Keratinocyte (primary cell): ENCODE measurements at regions not wholly inside any gene's neighbourhood (a gene's known extent, or its start where the extent isn't known, plus 50 kb on each side); places are given as distances from the start of the nearest gene placed in this dataset.

Experiments used
- DNase-seq: peaks from one replicate; pipeline ENCODE4 v3.0.0-alpha.2; 2011; ENCODE audit warnings: low read depth, missing footprints, low spot score
- FAIRE-seq: peaks from 2 replicates; lab custom pipeline; 2011; peaks lifted over from hg19 to GRCh38; lab: Jason Lieb, UNC
- H2AFZ ChIP-seq: 2 replicates; pipeline ENCODE4 v1.6.0; 2012; ENCODE audit warnings: low read length, control low read depth, inconsistent platforms; ENCODE audit not compliant: control insufficient read depth
- H3K27ac ChIP-seq: 2 replicates; pipeline ENCODE4 v1.5.1; 2011; ENCODE audit warnings: low read length; ENCODE audit not compliant: control insufficient read depth, insufficient read depth
- H3K27me3 ChIP-seq: 3 replicates; pipeline ENCODE4 v1.6.0; 2011; ENCODE audit warnings: low read length; ENCODE audit not compliant: control insufficient read depth, insufficient read depth; ENCODE audit errors: extremely low read depth
- H3K36me3 ChIP-seq, 2 experiments: 2 replicates in 1 of 2; 3 replicates in 1 of 2; pipeline ENCODE4 v1.5.1; 2011; ENCODE audit warnings: low read length in 2 of 2, mild to moderate bottlenecking in 1 of 2; ENCODE audit not compliant: control insufficient read depth in 2 of 2, insufficient read depth in 2 of 2; ENCODE audit errors: extremely low read depth in 1 of 2
- H3K4me1 ChIP-seq: 3 replicates; pipeline ENCODE4 v1.5.1; 2011; ENCODE audit warnings: low read length; ENCODE audit not compliant: control insufficient read depth, insufficient read depth; ENCODE audit errors: extremely low read depth
- H3K4me2 ChIP-seq: 3 replicates; pipeline ENCODE4 v1.6.0; 2011; ENCODE audit warnings: low read depth, low read length; ENCODE audit not compliant: control insufficient read depth, insufficient read depth; ENCODE audit errors: extremely low read depth
- H3K4me3 ChIP-seq, 3 experiments: fragments of 200-600 bp in 1 of 3; sonication (generic) in 1 of 3; 2 replicates in 2 of 3; 3 replicates in 1 of 3; pipeline ENCODE4 v1.5.1; 2011 to 2016; ENCODE audit warnings: low read length in 3 of 3, mild to moderate bottlenecking in 3 of 3, control low read depth in 2 of 3, inconsistent platforms in 1 of 3, low read depth in 1 of 3, mixed read lengths in 1 of 3, mixed run types in 1 of 3, moderate library complexity in 1 of 3; ENCODE audit not compliant: control insufficient read depth in 2 of 3, insufficient read depth in 2 of 3; ENCODE audit errors: extremely low read depth in 1 of 3
- H3K79me2 ChIP-seq: 2 replicates; pipeline ENCODE4 v1.6.0; 2012; ENCODE audit warnings: low read length; ENCODE audit not compliant: control insufficient read depth, insufficient read depth
- H3K9ac ChIP-seq: 3 replicates; pipeline ENCODE4 v1.6.0; 2011; ENCODE audit warnings: low read length; ENCODE audit not compliant: control insufficient read depth, insufficient read depth; ENCODE audit errors: extremely low read depth
- H3K9me1 ChIP-seq: 3 replicates; pipeline ENCODE4 v1.6.0; 2011; ENCODE audit warnings: low read length; ENCODE audit not compliant: control insufficient read depth, insufficient read depth; ENCODE audit errors: extremely low read depth
- H3K9me3 ChIP-seq: 2 replicates; pipeline ENCODE4 v1.5.1; 2012; ENCODE audit warnings: low read depth, low read length; ENCODE audit not compliant: control insufficient read depth
- H4K20me1 ChIP-seq: 3 replicates; pipeline ENCODE4 v1.6.0; 2011; ENCODE audit warnings: low read length; ENCODE audit not compliant: control insufficient read depth, insufficient read depth; ENCODE audit errors: extremely low read depth
- EZH2 ChIP-seq: IDR thresholded peaks from one replicate; pipeline ENCODE4 v1.6.1; 2012; ENCODE audit warnings: inconsistent platforms, mild to moderate bottlenecking, low read length, moderate library complexity
- dilution Hi-C: fragments of 300-500 bp; cut with MboI; formaldehyde crosslinking; loops from one replicate; pipeline ENCODE4 v1.7.0; 2020; ENCODE audit warnings: low sequenced_read_pairs; ENCODE audit not compliant: extremely low pct_ligation_motif_present
- TF ChIP-seq, protein P1 (sequence below), 3 experiments: IDR thresholded peaks in 1 of 3; conservative IDR thresholded peaks in 1 of 3; optimal IDR thresholded peaks in 1 of 3; 2 replicates in 2 of 3; 3 replicates in 1 of 3; pipeline versions ENCODE3 to v1.5.1; 2011; ENCODE audit warnings: low read length in 3 of 3, mild to moderate bottlenecking in 3 of 3, moderate library complexity in 2 of 3, control low read depth in 1 of 3, inconsistent platforms in 1 of 3; ENCODE audit not compliant: insufficient read depth in 2 of 3; ENCODE audit errors: extremely low read depth in 1 of 3

DNA sequence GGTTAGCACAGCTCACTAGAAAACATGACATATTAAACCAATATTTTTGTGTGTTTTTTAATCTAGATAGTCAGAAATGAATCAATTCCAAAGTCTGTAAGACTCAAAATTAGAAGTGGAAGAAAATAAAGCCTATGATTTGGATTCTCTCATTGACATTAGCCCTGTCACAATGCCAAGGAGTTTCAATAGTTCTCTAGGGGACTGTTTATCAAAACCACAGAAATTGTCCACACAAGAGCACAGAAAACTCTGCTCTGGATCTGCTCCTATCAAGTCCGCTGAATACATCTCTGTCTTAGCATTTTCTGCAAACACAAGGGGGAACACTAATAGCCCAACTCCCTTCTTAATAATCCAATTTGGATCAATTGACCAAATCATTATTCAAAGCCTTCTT is 152.0 kb downstream of the HS3ST3B1 start:
- DNase-seq (no peak), FAIRE-seq (no peak)
- H3K4me2 ChIP-seq = no peak overlapping the region
- no peak overlapping the region for H3K4me3 ChIP-seq
- H3K27me3 ChIP-seq = no peaks in the 10 kb centered on the region
- no peak overlapping the region for H3K27ac ChIP-seq
- no peaks in the 10 kb centered on the region for H3K4me1 ChIP-seq
- H3K9me3 ChIP-seq = no peaks in the 10 kb centered on the region
- H2AFZ ChIP-seq = no peak overlapping the region
- H3K9me1 ChIP-seq = no peaks in the 10 kb centered on the region
- dilution Hi-C loops = no loop called here
- no peaks in the 10 kb centered on the region for H4K20me1 ChIP-seq
- TF ChIP-seq, protein P1, sequence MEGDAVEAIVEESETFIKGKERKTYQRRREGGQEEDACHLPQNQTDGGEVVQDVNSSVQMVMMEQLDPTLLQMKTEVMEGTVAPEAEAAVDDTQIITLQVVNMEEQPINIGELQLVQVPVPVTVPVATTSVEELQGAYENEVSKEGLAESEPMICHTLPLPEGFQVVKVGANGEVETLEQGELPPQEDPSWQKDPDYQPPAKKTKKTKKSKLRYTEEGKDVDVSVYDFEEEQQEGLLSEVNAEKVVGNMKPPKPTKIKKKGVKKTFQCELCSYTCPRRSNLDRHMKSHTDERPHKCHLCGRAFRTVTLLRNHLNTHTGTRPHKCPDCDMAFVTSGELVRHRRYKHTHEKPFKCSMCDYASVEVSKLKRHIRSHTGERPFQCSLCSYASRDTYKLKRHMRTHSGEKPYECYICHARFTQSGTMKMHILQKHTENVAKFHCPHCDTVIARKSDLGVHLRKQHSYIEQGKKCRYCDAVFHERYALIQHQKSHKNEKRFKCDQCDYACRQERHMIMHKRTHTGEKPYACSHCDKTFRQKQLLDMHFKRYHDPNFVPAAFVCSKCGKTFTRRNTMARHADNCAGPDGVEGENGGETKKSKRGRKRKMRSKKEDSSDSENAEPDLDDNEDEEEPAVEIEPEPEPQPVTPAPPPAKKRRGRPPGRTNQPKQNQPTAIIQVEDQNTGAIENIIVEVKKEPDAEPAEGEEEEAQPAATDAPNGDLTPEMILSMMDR (optimal IDR thresholded peaks at IDR 0.05 in 1 of 3, IDR thresholded peaks at IDR 0.05 in 1 of 3, conservative IDR thresholded peaks at IDR 0.05 in 1 of 3; ENCODE audit: extremely low read depth in 1 of 3, insufficient read depth in 2 of 3, low read length in 3 of 3) = no peak
- TF ChIP-seq EZH2 = no peak
- no peaks in the 10 kb centered on the region for H3K36me3 ChIP-seq
- H3K9ac ChIP-seq = no peak overlapping the region
- no peaks in the 10 kb centered on the region for H3K79me2 ChIP-seq

DNA sequence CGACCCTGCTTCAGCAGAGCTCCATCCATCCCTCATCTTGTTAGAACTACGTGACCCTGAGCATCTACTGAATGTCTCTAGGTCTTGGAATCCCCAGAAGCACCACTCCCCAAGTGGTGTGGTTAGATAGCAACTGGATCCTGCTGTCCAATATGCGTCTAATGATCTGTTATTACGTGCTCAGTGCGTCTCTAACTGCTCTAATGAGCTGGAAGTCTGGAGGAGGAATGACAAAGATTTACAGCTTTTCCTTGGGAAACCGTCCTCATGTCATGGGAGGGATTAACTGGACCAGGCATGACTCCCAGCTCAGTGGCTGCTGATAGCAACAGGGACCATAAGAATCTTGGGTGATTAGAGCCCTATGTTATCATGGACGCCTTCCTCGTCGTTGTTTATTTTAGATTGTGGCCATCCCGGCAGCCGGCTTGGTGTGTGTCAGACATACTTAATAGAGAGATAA is 150.9 kb downstream of the HS3ST3B1 start:
- dilution Hi-C loops = no loop called here
- H3K27ac ChIP-seq = no peak overlapping the region
- H3K9me1 ChIP-seq = no peaks in the 10 kb centered on the region
- H4K20me1 ChIP-seq = no peaks in the 10 kb centered on the region
- H3K36me3 ChIP-seq = no peaks in the 10 kb centered on the region
- no peaks in the 10 kb centered on the region for H3K9me3 ChIP-seq
- DNase-seq (no peak), FAIRE-seq (no peak)
- no peaks in the 10 kb centered on the region for H3K27me3 ChIP-seq
- TF ChIP-seq, protein P1 (optimal IDR thresholded peaks at IDR 0.05 in 1 of 3, IDR thresholded peaks at IDR 0.05 in 1 of 3, conservative IDR thresholded peaks at IDR 0.05 in 1 of 3; ENCODE audit: extremely low read depth in 1 of 3, insufficient read depth in 2 of 3, low read length in 3 of 3) = no peak
- TF ChIP-seq EZH2 = no peak
- no peak overlapping the region for H2AFZ ChIP-seq
- H3K9ac ChIP-seq = no peak overlapping the region
- no peak overlapping the region for H3K4me3 ChIP-seq
- H3K4me2 ChIP-seq = no peak overlapping the region
- no peaks in the 10 kb centered on the region for H3K79me2 ChIP-seq
- H3K4me1 ChIP-seq = no peaks in the 10 kb centered on the region
